ENCODE measurements at regions not wholly inside any gene's neighbourhood (a gene's known extent, or its start where the extent isn't known, plus 50 kb on each side); places are given as distances from the start of the nearest gene placed in this dataset.

- H3K27ac ChIP-seq, result no peak overlapping the region
- H3K4me1 ChIP-seq, result peaks cover 0 to 10% (median 0%) of the 10 kb centered on the region in 4 donors
- H3K27me3 ChIP-seq, result no peaks in the 10 kb centered on the region
- 43 to 51% methylated on average over 4 of the region's 4 CpGs for WGBS, 2 donors
- DNase-seq (ENCODE audit: low spot score in 2 of 2), result no peak
- no peaks in the 10 kb centered on the region for H3K36me3 ChIP-seq
- no peaks in the 10 kb centered on the region for H3K9me3 ChIP-seq
- TF ChIP-seq EP300 (IDR thresholded peaks at IDR 0.05) (no peak), POLR2A (IDR thresholded peaks at IDR 0.05) (no peak), CTCF (IDR thresholded peaks at IDR 0.05) (no peak)
- no peak overlapping the region for H3K4me3 ChIP-seq
Observed at GRCh38 chr1:214124915-214125314, 137.1 kb downstream of the PROX1 start.

- H3K9me3 ChIP-seq, result no peaks in the 10 kb centered on the region
- no peaks in the 10 kb centered on the region for H3K27me3 ChIP-seq
- TF ChIP-seq EP300 (IDR thresholded peaks at IDR 0.05) (no peak), POLR2A (IDR thresholded peaks at IDR 0.05) (no peak), CTCF (IDR thresholded peaks at IDR 0.05) (no peak)
- H3K36me3 ChIP-seq, result no peaks in the 10 kb centered on the region
- no peak for DNase-seq (ENCODE audit: low spot score in 2 of 2)
- no peak overlapping the region for H3K4me3 ChIP-seq
- WGBS, 2 donors, result 78 to 90% methylated on average over 1 of the region's 1 CpG
- H3K4me1 ChIP-seq, result peaks cover 0 to 10% (median 0%) of the 10 kb centered on the region in 4 donors
- no peak overlapping the region for H3K27ac ChIP-seq
Observed at GRCh38 chr1:214125819-214126218, 138.0 kb downstream of the PROX1 start.

- Histone ChIP-seq H3K9me3 (no peaks in the 10 kb centered on the region), H3K36me3 (no peaks in the 10 kb centered on the region), H3K27ac (no peak overlapping the region), H3K4me1 (peaks cover 0 to 10% (median 0%) of the 10 kb centered on the region in 4 donors), H3K4me3 (no peak overlapping the region), H3K27me3 (no peaks in the 10 kb centered on the region)
- whole genome bisulfite sequencing, 2 donors, result 83 to 89% methylated on average over 2 of the region's 2 CpGs
- TF ChIP-seq POLR2A (IDR thresholded peaks at IDR 0.05) (no peak), EP300 (IDR thresholded peaks at IDR 0.05) (no peak), CTCF (IDR thresholded peaks at IDR 0.05) (no peak)
- no peak for DNase-seq (ENCODE audit: low spot score in 2 of 2)
Observed at GRCh38 chr1:214126697-214127146, 138.9 kb downstream of the PROX1 start.

GRCh38 chr1:214127705-214128104, 139.9 kb downstream of the PROX1 start:
- Histone ChIP-seq H3K27ac (no peak overlapping the region), H3K4me1 (peaks cover 0 to 10% (median 0%) of the 10 kb centered on the region in 4 donors), H3K4me3 (no peak overlapping the region), H3K9me3 (no peaks in the 10 kb centered on the region), H3K27me3 (no peaks in the 10 kb centered on the region), H3K36me3 (no peaks in the 10 kb centered on the region)
- WGBS, 2 donors, result 94 to 96% methylated on average over 4 of the region's 4 CpGs
- DNase-seq (ENCODE audit: low spot score in 2 of 2), result no peak
- TF ChIP-seq EP300 (IDR thresholded peaks at IDR 0.05) (no peak), POLR2A (IDR thresholded peaks at IDR 0.05) (no peak), CTCF (IDR thresholded peaks at IDR 0.05) (no peak)

DNA sequence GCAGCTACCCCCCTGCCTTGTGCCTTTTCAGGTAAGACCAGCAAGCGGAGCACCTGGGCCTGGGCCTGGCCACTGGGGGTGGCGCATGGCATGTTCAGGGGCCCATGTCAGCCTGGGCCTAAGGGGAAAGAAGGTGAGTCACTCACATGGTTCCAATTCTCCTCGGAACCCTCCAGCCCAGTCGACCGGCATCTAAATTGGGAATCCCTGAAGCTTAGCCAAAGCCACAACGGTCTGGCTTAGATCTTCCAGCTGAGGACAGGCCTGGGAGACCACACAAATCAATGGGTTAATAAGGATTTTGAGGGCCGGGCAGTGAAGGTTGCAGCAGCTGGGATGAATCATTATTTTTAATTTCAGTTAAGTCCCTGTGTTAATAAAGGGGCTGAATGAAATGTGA, 145.1 kb upstream of the SMYD2 start:
- no peak for TF ChIP-seq POLR2A (IDR thresholded peaks at IDR 0.05)
- TF ChIP-seq CTCF (IDR thresholded peaks at IDR 0.05), result no peak
- no peak for TF ChIP-seq EP300 (IDR thresholded peaks at IDR 0.05)
- 54 to 66% methylated on average over 7 of the region's 7 CpGs for WGBS, 2 donors

More for the DNA sequence above, 145.1 kb upstream of the SMYD2 start:
- Histone ChIP-seq H3K36me3 (no peaks in the 10 kb centered on the region), H3K27ac (no peak overlapping the region), H3K9me3 (no peaks in the 10 kb centered on the region), H3K4me3 (no peak overlapping the region), H3K4me1 (no peaks in the 10 kb centered on the region), H3K27me3 (no peaks in the 10 kb centered on the region)
- DNase-seq (ENCODE audit: low spot score in 2 of 2), result no peak

Measured in tibial nerve (tissue), 4 donors.